ENCODE measurements at regions not wholly inside any gene's neighbourhood (a gene's known extent, or its start where the extent isn't known, plus 50 kb on each side); places are given as distances from the start of the nearest gene placed in this dataset.

GRCh38 chr3:117903226-117903625, 1131.4 kb downstream of the IGSF11 start:
- intact Hi-C loops (cut with micrococcal nuclease; ENCODE audit: unreplicated experiment), result no loop called here
- DNase-seq, result no peak

DNA sequence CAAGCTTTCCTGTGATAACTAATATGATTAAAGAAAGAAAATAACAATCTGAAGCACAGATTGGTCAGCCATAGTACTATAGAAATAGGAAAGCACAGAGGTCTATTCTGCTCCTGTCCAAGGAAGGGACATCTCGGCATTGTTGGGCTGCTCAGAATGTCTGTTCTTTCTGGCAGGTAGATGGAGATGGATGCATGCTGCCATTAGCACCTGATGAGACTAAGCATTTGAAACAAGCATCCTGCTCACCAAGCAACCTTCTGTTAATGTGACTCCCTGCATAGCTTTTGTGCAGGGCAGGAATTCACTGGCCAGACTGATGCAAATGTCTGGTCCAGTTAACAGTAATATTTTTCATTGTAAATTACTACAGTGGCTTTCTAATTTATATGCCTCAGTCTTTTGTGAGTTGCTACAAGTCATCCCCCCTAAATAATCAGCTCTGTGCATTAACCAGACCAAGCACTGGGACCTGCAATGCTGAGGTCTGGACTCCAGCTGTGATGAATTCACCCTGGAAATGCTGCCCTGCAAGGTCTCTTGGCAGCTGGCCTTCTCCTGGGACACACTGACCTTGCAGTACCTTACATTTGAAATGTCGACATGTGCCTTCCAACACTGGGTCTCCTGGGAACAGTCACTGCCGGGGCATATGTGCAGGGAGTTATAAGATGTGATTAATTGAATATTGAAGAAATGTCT, 1123.7 kb downstream of the IGSF11 start:
- Mint-ChIP-seq H3K9me3 (ENCODE audit: low read depth, unreplicated experiment) (no peaks in the 10 kb centered on the region), H3K4me1 (ENCODE audit: low read depth, unreplicated experiment) (no peaks in the 10 kb centered on the region), H3K36me3 (ENCODE audit: insufficient read depth, unreplicated experiment) (no peaks in the 10 kb centered on the region), H3K4me3 (ENCODE audit: low read depth, unreplicated experiment) (no peak overlapping the region), H3K27me3 (ENCODE audit: unreplicated experiment) (no peaks in the 10 kb centered on the region), H3K27ac (ENCODE audit: unreplicated experiment) (no peak overlapping the region)
- intact Hi-C loops (cut with micrococcal nuclease; ENCODE audit: unreplicated experiment), result no loop called here
- BruUV-seq (replicated peaks), result no TSS peak
- DNase-seq, result no peak
- TF ChIP-seq, protein P1, sequence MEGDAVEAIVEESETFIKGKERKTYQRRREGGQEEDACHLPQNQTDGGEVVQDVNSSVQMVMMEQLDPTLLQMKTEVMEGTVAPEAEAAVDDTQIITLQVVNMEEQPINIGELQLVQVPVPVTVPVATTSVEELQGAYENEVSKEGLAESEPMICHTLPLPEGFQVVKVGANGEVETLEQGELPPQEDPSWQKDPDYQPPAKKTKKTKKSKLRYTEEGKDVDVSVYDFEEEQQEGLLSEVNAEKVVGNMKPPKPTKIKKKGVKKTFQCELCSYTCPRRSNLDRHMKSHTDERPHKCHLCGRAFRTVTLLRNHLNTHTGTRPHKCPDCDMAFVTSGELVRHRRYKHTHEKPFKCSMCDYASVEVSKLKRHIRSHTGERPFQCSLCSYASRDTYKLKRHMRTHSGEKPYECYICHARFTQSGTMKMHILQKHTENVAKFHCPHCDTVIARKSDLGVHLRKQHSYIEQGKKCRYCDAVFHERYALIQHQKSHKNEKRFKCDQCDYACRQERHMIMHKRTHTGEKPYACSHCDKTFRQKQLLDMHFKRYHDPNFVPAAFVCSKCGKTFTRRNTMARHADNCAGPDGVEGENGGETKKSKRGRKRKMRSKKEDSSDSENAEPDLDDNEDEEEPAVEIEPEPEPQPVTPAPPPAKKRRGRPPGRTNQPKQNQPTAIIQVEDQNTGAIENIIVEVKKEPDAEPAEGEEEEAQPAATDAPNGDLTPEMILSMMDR (IDR thresholded peaks at IDR 0.05; ENCODE audit: unreplicated experiment), result no peak
- CTCF ChIA-PET, result no interaction called here

More at GRCh38 chr3:117903226-117903625, 1131.4 kb downstream of the IGSF11 start:
- H3K9me3 Mint-ChIP-seq (ENCODE audit: low read depth, unreplicated experiment), result no peaks in the 10 kb centered on the region
- no peaks in the 10 kb centered on the region for H3K27me3 Mint-ChIP-seq (ENCODE audit: unreplicated experiment)
- CTCF ChIA-PET, result interaction anchor here (0.7 kb wide), 3 partner anchors 24 to 518 kb away, joined by 3 to 5 read pairs (median 3); no protein-coding TSS in a partner anchor
- no peaks in the 10 kb centered on the region for H3K36me3 Mint-ChIP-seq (ENCODE audit: insufficient read depth, unreplicated experiment)
- no peak overlapping the region for H3K27ac Mint-ChIP-seq (ENCODE audit: unreplicated experiment)
- H3K4me3 Mint-ChIP-seq (ENCODE audit: low read depth, unreplicated experiment), result no peak overlapping the region
- TF ChIP-seq, protein P1 (IDR thresholded peaks at IDR 0.05; ENCODE audit: unreplicated experiment), result no peak
- no TSS peak for BruUV-seq (replicated peaks)
- no peaks in the 10 kb centered on the region for H3K4me1 Mint-ChIP-seq (ENCODE audit: low read depth, unreplicated experiment)

DNA sequence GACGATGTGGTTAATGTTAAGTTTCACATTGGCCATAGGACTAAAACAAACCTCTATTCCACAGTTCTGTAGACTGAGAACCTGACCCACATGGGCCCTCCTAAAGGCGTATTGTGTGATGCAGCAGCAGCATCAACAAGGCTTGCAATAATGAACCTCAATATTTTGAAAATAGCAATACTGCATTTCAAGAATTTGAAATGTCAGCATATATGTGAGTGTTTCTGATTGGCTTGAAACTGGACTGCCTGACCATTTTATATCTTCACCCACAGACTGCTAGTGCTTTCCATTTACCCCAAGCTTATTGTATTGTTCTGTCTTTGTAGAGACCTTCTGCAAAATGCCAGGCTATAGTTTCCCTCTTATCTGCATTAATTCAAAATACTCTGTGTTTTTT, 1122.3 kb downstream of the IGSF11 start:
- intact Hi-C loops (cut with micrococcal nuclease; ENCODE audit: unreplicated experiment), result no loop called here
- Mint-ChIP-seq H3K27me3 (ENCODE audit: unreplicated experiment) (no peaks in the 10 kb centered on the region), H3K4me1 (ENCODE audit: low read depth, unreplicated experiment) (no peaks in the 10 kb centered on the region), H3K9me3 (ENCODE audit: low read depth, unreplicated experiment) (no peaks in the 10 kb centered on the region), H3K4me3 (ENCODE audit: low read depth, unreplicated experiment) (no peak overlapping the region), H3K27ac (ENCODE audit: unreplicated experiment) (no peak overlapping the region), H3K36me3 (ENCODE audit: insufficient read depth, unreplicated experiment) (no peaks in the 10 kb centered on the region)
- BruUV-seq (replicated peaks), result no TSS peak
- CTCF ChIA-PET, result no interaction called here
- DNase-seq, result no peak
- TF ChIP-seq, protein P1 (IDR thresholded peaks at IDR 0.05; ENCODE audit: unreplicated experiment), result no peak

DNA sequence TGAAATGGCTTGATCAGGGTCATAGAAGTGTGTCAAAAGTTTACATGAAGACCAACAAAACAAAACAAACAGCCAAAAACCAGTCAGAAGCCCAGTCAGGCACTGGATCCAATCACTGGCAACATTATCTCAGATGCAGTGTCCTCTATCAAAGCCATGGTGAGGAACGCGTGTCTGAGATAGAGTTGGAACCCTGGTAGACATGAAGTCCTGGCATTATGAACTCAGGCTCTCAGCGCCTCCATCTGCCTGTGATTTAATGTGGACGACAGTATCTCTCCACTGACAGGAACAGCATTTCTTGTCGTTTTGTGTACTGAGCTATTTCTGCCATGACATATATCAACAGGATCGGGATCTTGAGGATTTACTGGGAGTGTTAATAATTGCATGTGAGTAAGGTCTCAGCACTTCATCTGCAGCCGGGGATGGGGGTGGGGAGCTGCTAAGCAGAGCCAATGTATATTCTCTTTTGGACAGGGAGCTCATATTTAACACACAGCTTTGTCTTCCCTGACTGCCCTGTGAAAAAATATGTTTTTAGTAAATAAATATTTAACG, 1120.0 kb downstream of the IGSF11 start:
- CTCF ChIA-PET, result no interaction called here
- H3K27ac Mint-ChIP-seq (ENCODE audit: unreplicated experiment), result no peak overlapping the region
- intact Hi-C loops (cut with micrococcal nuclease; ENCODE audit: unreplicated experiment), result no loop called here
- no peaks in the 10 kb centered on the region for H3K4me1 Mint-ChIP-seq (ENCODE audit: low read depth, unreplicated experiment)
- H3K4me3 Mint-ChIP-seq (ENCODE audit: low read depth, unreplicated experiment), result no peak overlapping the region
- BruUV-seq (replicated peaks), result no TSS peak
- H3K27me3 Mint-ChIP-seq (ENCODE audit: unreplicated experiment), result no peaks in the 10 kb centered on the region
- TF ChIP-seq, protein P1 (IDR thresholded peaks at IDR 0.05; ENCODE audit: unreplicated experiment), result no peak
- DNase-seq, result no peak
- no peaks in the 10 kb centered on the region for H3K9me3 Mint-ChIP-seq (ENCODE audit: low read depth, unreplicated experiment)
- H3K36me3 Mint-ChIP-seq (ENCODE audit: insufficient read depth, unreplicated experiment), result no peaks in the 10 kb centered on the region
